Activated naive CD8-positive, alpha-beta T cell treated with anti-CD3 and anti-CD28 coated beads, Interleukin-2, amount 50 U/mL, for 16 hours (primary cell): ENCODE measurements at regions not wholly inside any gene's neighbourhood (a gene's known extent, or its start where the extent isn't known, plus 50 kb on each side); places are given as distances from the start of the nearest gene placed in this dataset.

ENCODE experiments used
- DNase-seq: peaks from one replicate; pipeline ENCODE4 v3.0.0-alpha.2; 2020; ENCODE audit warnings: low read depth, low spot score

- no peak for DNase-seq
These were observed 184.7 kb upstream of the DLGAP1 start for GRCh38 chr18:4639628-4640310.

- no peak for DNase-seq
These were observed 183.6 kb upstream of the DLGAP1 start for GRCh38 chr18:4638680-4639079.

GRCh38 chr18:4637876-4638275, 182.8 kb upstream of the DLGAP1 start:
- no peak for DNase-seq

GRCh38 chr18:4636967-4637366, 181.9 kb upstream of the DLGAP1 start:
- DNase-seq = no peak

GRCh38 chr18:4631239-4631638, 176.1 kb upstream of the DLGAP1 start:
- no peak for DNase-seq

- no peak for DNase-seq
These were observed 150.1 kb upstream of the DLGAP1 start for GRCh38 chr18:4605212-4605611.

- DNase-seq = no peak
These were observed 148.8 kb upstream of the DLGAP1 start for GRCh38 chr18:4603955-4604354.

GRCh38 chr18:4599312-4599711, 144.2 kb upstream of the DLGAP1 start:
- no peak for DNase-seq

- DNase-seq = no peak
These were observed 142.2 kb upstream of the DLGAP1 start for GRCh38 chr18:4597301-4597700.

- no peak for DNase-seq
These were observed 138.8 kb upstream of the DLGAP1 start for GRCh38 chr18:4593895-4594294.

- no peak for DNase-seq
These were observed 138.4 kb upstream of the DLGAP1 start for GRCh38 chr18:4593459-4593858.

- DNase-seq = no peak
These were observed 134.1 kb upstream of the DLGAP1 start for GRCh38 chr18:4589056-4589800.

- DNase-seq = no peak
These were observed 132.1 kb upstream of the DLGAP1 start for GRCh38 chr18:4587204-4587603.

GRCh38 chr18:4586731-4587130, 131.6 kb upstream of the DLGAP1 start:
- DNase-seq = no peak

GRCh38 chr18:4582431-4583335, 127.6 kb upstream of the DLGAP1 start:
- DNase-seq = no peak

GRCh38 chr18:4581966-4582365, 126.9 kb upstream of the DLGAP1 start:
- no peak for DNase-seq

GRCh38 chr18:4578449-4578848, 123.3 kb upstream of the DLGAP1 start:
- no peak for DNase-seq

GRCh38 chr18:4573735-4574134, 118.6 kb upstream of the DLGAP1 start:
- no peak for DNase-seq

- DNase-seq = no peak
These were observed 102.4 kb upstream of the DLGAP1 start for GRCh38 chr18:4557502-4557901.

GRCh38 chr18:4551001-4551360, 95.9 kb upstream of the DLGAP1 start:
- no peak for DNase-seq

- no peak for DNase-seq
These were observed 94.2 kb upstream of the DLGAP1 start for GRCh38 chr18:4549164-4549872.

GRCh38 chr18:4547126-4547525, 92.0 kb upstream of the DLGAP1 start:
- no peak for DNase-seq
